Colonic mucosa (tissue), 4 donors: ENCODE measurements at regions not wholly inside any gene's neighbourhood (a gene's known extent, or its start where the extent isn't known, plus 50 kb on each side); places are given as distances from the start of the nearest gene placed in this dataset.

Experiments used
- DNase-seq: peaks from one replicate; pipeline ENCODE4 v3.0.0-alpha.2; 2020
- H3K27ac ChIP-seq: fragments of 200-600 bp; one replicate; pipeline ENCODE4 v1.8.0; 2021
- H3K27me3 ChIP-seq: fragments of 200-600 bp; one replicate; pipeline ENCODE4 v1.8.0; 2021
- H3K36me3 ChIP-seq: fragments of 200-600 bp; one replicate; pipeline ENCODE4 v1.8.0; 2021
- H3K4me1 ChIP-seq: fragments of 200-600 bp; one replicate; pipeline ENCODE4 v1.8.0; 2021; ENCODE audit warnings: mild to moderate bottlenecking
- H3K4me3 ChIP-seq: fragments of 200-600 bp; one replicate; pipeline ENCODE4 v1.8.0; 2021
- H3K9ac ChIP-seq, 2 donors: one replicate each; pipeline ENCODE4 v1.7.0; 2013; ENCODE audit warnings: control low read depth in 2 of 2, low read depth in 2 of 2, low read length in 2 of 2
- H3K9me3 ChIP-seq: fragments of 200-600 bp; one replicate; pipeline ENCODE4 v1.8.0; 2021
- intact Hi-C: fragments of 100-400 bp; cut with DNase I; formaldehyde crosslinking; loops from one replicate; pipeline ENCODE4 v1.14.1; 2022
- TF ChIP-seq, protein P1 (sequence below): fragments of 200-600 bp; IDR thresholded peaks from one replicate; pipeline ENCODE4 v1.8.0; 2022; ENCODE audit warnings: antibody characterized with exemption, mild to moderate bottlenecking
- donor health status: healthy.
- donor health status: DM: no; HTN: no; CAD: no.
- donor health status: DM: no; HTN: no; CAD: no.

DNA sequence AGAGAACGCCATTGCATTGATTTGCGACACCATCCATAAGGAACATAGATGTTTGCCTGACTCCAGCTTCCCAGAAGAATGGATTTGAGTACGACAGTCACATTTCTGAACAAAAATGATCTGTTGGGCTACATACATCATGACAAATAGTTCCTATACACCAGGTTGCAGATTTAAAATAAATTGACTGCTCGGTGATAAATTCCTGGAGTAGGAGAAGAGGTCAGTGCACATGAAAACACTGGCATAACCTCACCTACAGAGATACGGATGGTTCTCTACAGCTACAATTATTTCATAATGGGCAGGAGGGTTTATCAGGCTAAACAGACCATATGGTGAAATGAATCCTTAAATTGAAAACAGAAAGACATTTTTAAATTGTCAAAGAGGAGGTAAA is 316.5 kb upstream of the ADARB2 start:
- Histone ChIP-seq H3K4me3 (no peak overlapping the region), H3K36me3 (no peaks in the 10 kb centered on the region), H3K9ac (no peak overlapping the region), H3K27ac (no peak overlapping the region), H3K4me1 (no peaks in the 10 kb centered on the region), H3K27me3 (no peaks in the 10 kb centered on the region), H3K9me3 (no peaks in the 10 kb centered on the region)
- intact Hi-C loops = no loop called here
- TF ChIP-seq, protein P1, sequence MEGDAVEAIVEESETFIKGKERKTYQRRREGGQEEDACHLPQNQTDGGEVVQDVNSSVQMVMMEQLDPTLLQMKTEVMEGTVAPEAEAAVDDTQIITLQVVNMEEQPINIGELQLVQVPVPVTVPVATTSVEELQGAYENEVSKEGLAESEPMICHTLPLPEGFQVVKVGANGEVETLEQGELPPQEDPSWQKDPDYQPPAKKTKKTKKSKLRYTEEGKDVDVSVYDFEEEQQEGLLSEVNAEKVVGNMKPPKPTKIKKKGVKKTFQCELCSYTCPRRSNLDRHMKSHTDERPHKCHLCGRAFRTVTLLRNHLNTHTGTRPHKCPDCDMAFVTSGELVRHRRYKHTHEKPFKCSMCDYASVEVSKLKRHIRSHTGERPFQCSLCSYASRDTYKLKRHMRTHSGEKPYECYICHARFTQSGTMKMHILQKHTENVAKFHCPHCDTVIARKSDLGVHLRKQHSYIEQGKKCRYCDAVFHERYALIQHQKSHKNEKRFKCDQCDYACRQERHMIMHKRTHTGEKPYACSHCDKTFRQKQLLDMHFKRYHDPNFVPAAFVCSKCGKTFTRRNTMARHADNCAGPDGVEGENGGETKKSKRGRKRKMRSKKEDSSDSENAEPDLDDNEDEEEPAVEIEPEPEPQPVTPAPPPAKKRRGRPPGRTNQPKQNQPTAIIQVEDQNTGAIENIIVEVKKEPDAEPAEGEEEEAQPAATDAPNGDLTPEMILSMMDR = no peak
- no peak for DNase-seq

DNA sequence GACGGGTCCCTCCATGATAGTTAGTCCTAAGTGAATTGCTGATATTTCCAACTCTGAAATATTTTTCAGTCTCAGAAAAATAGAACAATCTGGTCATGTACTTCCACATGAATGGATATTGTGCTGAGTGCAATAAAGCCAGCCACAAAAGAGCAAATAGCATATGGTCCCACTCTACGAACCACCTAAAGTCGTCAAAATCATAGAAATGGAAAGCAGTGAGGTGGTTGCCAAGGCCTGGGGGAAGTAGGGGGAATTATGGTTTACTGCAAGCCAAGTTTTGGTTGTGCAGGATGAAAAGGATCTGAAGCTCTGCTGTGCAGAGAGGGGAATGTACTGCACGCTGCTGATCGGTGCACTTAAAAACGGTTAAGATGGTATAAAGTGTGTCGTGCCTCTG is 313.8 kb upstream of the ADARB2 start:
- no peaks in the 10 kb centered on the region for H3K27me3 ChIP-seq
- no peak overlapping the region for H3K9ac ChIP-seq
- H3K36me3 ChIP-seq = no peaks in the 10 kb centered on the region
- intact Hi-C loops = no loop called here
- H3K27ac ChIP-seq = no peak overlapping the region
- DNase-seq = no peak
- H3K4me1 ChIP-seq = no peaks in the 10 kb centered on the region
- H3K9me3 ChIP-seq = no peaks in the 10 kb centered on the region
- TF ChIP-seq, protein P1 = no peak
- H3K4me3 ChIP-seq = no peak overlapping the region

DNA sequence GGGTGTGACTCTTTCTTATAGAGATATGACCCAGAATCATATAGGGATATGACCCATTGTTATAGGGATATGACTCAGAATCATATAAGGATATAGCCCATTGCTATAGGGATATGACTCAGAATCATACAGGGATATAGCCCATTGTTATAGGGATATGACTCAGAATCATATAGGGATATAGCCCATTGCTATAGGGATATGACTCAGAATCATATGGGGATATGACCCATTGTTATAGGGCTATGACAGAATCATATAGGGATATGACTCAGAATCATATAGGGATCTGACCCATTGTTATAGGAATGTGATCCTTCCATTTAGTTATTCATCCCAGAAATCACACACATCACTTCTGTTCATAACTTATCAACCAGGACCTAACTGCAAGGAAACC is 312.2 kb upstream of the ADARB2 start:
- no peaks in the 10 kb centered on the region for H3K9me3 ChIP-seq
- no peaks in the 10 kb centered on the region for H3K27me3 ChIP-seq
- intact Hi-C loops = no loop called here
- TF ChIP-seq, protein P1 = no peak
- H3K9ac ChIP-seq = no peak overlapping the region
- no peak overlapping the region for H3K27ac ChIP-seq
- no peak for DNase-seq
- no peaks in the 10 kb centered on the region for H3K36me3 ChIP-seq
- no peak overlapping the region for H3K4me3 ChIP-seq
- H3K4me1 ChIP-seq = no peaks in the 10 kb centered on the region

DNA sequence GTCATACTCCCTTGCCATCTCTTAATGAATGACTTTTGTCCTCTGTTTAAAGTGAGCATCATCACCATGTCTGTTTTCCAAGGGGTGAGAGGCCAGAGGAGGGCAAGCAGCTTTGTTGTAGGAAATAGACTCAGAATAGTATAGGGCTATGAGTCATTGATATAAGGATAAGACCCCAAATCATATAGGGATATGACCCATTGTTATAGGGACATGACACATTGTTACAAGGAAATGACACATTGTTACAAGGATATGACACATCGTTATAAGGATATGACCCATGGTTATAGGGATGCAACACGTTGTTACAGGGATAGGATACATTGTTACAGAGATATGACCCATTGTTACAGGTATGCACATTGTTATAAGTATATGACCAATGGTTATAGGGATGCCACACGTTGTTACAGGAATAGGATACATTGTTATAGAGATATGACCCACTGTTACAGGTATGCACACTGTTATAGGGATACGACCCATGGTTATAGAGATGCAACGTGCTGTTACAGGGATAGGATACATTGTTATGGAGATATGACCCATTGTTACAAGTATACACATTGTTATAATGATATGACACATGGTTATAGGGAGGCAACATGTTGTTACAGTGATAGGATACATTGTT is 311.1 kb upstream of the ADARB2 start:
- Histone ChIP-seq H3K36me3 (no peaks in the 10 kb centered on the region), H3K4me1 (no peaks in the 10 kb centered on the region), H3K4me3 (no peak overlapping the region), H3K9me3 (no peaks in the 10 kb centered on the region), H3K9ac (no peak overlapping the region), H3K27me3 (no peaks in the 10 kb centered on the region), H3K27ac (no peak overlapping the region)
- intact Hi-C loops = no loop called here
- DNase-seq = no peak
- TF ChIP-seq, protein P1 = no peak

DNA sequence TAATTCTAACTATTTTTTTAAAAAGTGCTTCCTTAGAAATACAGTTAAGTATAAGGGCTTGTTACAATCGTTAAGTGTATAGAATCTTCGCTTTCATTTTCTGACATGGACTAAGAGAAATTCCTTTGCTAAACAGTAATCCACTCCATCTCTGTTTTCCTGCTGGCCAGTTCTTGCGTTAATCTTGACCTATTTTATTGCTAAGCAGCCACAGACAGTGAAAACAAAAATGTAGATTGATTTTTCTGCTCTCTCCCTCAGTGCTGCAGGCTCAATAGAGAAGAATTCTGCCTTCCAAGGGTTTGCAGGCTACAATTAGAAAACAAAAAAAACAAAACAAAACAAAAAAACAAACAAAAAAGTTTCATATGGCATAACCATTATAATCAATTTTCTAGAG is 310.4 kb upstream of the ADARB2 start:
- TF ChIP-seq, protein P1 = no peak
- no peaks in the 10 kb centered on the region for H3K27me3 ChIP-seq
- no peak overlapping the region for H3K27ac ChIP-seq
- no peak overlapping the region for H3K9ac ChIP-seq
- no peak overlapping the region for H3K4me3 ChIP-seq
- no peak for DNase-seq
- no peaks in the 10 kb centered on the region for H3K9me3 ChIP-seq
- H3K4me1 ChIP-seq = no peaks in the 10 kb centered on the region
- no peaks in the 10 kb centered on the region for H3K36me3 ChIP-seq
- intact Hi-C loops = no loop called here
